GM12874 (cell line): ENCODE measurements at regions not wholly inside any gene's neighbourhood (a gene's known extent, or its start where the extent isn't known, plus 50 kb on each side); places are given as distances from the start of the nearest gene placed in this dataset.

ENCODE experiments used
- CTCF ChIP-seq: IDR thresholded peaks from 2 replicates; pipeline ENCODE4 v1.5.1; 2011; ENCODE audit warnings: low read depth, mild to moderate bottlenecking, control low read depth, low read length, moderate library complexity; ENCODE audit not compliant: insufficient read depth

GRCh38 chr5:173667702-173668101 is 51.3 kb upstream of the BOD1 start:
- no peak for TF ChIP-seq CTCF

DNA sequence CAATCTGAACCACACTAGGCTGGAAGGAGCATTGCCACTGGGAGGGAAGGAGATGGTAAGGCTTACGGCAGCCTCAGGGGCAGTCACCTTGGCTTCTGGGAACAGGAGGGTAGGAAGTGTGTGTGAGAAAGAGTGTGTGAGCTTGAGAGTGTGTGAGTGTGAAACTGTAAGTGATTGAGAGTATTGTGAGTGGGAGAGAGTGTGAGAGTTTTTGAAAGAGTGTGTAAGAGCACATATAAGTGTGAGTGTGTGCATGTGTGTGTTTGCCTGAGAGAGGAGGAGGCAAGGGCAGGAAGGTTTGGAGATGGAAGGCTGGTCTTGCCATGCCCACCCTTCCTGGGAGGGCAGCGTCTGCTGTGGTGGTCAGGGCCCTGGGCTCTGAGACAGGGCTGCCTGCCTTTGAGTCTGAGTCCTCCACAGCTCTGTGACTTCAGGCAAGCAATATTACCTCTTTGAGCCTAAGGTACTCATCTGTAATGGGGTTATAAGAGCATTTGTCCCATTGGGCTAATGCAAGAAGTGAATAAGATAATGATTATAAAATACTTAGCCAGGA is 51.9 kb upstream of the BOD1 start:
- no peak for TF ChIP-seq CTCF

- no peak for TF ChIP-seq CTCF
Measured at GRCh38 chr5:173668910-173669309, 52.5 kb upstream of the BOD1 start.

DNA sequence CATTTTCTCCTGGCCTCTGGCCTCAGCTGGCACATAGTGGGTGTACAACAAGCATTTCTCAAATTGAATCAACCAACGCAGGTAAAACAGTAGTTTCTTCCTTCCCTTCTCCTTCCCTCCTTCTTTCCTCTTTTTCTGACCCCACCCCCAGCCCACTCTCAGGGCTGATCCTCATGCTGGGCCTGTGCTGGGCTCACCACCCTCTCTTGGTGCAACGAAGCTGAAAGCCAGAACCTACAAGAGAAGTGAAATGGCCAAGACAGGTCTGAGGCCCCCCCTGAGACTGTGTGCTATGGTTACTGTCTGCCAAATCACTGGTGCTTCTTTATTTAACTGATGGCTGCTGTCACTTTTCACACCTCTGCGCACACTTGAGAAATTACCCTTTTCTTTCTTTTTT is 53.0 kb upstream of the BOD1 start:
- no peak for TF ChIP-seq CTCF

GRCh38 chr5:173670130-173670651 is 53.7 kb upstream of the BOD1 start:
- TF ChIP-seq CTCF, result no peak

DNA sequence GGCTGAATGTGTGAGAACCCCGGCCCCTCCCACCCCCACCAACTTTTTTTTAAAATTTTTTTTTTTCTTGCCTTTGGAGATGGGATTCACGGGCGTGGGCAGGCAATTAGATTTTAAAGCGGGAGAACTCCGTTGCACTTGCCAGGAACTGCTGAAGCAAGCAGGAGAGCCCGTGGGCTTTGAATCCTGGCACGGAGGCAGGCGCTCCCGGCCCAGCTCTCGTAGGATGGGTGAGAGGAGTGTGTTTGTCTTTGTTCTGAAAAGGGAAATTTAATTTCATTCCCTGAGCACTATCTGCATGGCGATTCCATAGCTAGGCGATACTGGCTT is 54.3 kb upstream of the BOD1 start:
- no peak for TF ChIP-seq CTCF

GRCh38 chr5:173671121-173671949 is 54.9 kb upstream of the BOD1 start:
- TF ChIP-seq CTCF, result no peak
